Cardiac fibroblast (primary cell): ENCODE measurements at regions not wholly inside any gene's neighbourhood (a gene's known extent, or its start where the extent isn't known, plus 50 kb on each side); places are given as distances from the start of the nearest gene placed in this dataset.

Experiments used
- DNase-seq, 2 donors: peaks; one replicate each; pipeline versions ENCODE4 v3.0.0 to v3.0.0-alpha.2; 2010; ENCODE audit warnings: low read depth in 2 of 2
- H3K4me3 ChIP-seq, 2 donors: replicated peaks in 1 of 2; 1 replicate in 1 of 2; 2 replicates in 1 of 2; pipeline ENCODE4 v1.5.1; 2011; ENCODE audit warnings: low read depth in 2 of 2, low read length in 2 of 2, mild to moderate bottlenecking in 2 of 2, moderate library complexity in 1 of 2
- CTCF ChIP-seq: IDR thresholded peaks from one replicate; pipeline ENCODE4 v1.5.1; 2011; ENCODE audit warnings: low read depth, mild to moderate bottlenecking, low read length, inconsistent platforms

GRCh38 chr17:83159204-83160049, 80.0 kb downstream of the METRNL start:
- no peak for TF ChIP-seq CTCF
- DNase-seq = no peak
- no peak overlapping the region for H3K4me3 ChIP-seq

GRCh38 chr17:83160443-83161297, 81.3 kb downstream of the METRNL start:
- no peak for TF ChIP-seq CTCF
- no peak for DNase-seq
- no peak overlapping the region for H3K4me3 ChIP-seq

GRCh38 chr17:83161298-83162034, 82.1 kb downstream of the METRNL start:
- H3K4me3 ChIP-seq = no peak overlapping the region
- no peak for TF ChIP-seq CTCF
- DNase-seq = peak in 1 of 2 donors; percentile 11

- no peak overlapping the region for H3K4me3 ChIP-seq
- DNase-seq = no peak
- no peak for TF ChIP-seq CTCF
Observed at GRCh38 chr17:83162035-83162745, 82.8 kb downstream of the METRNL start.

GRCh38 chr17:83164490-83164889, 85.1 kb downstream of the METRNL start:
- no peak overlapping the region for H3K4me3 ChIP-seq
- no peak for DNase-seq
- TF ChIP-seq CTCF = no peak
